Uterus (tissue), 2 donors: ENCODE measurements at regions not wholly inside any gene's neighbourhood (a gene's known extent, or its start where the extent isn't known, plus 50 kb on each side); places are given as distances from the start of the nearest gene placed in this dataset.

ENCODE experiments used
- POLR2A ChIP-seq, 2 donors: fragments of 450-650 bp; IDR thresholded peaks; one replicate each; pipeline ENCODE4 v1.6.1; 2016; ENCODE audit warnings: antibody characterized with exemption in 2 of 2, mild to moderate bottlenecking in 1 of 2, moderate library complexity in 1 of 2
- TF ChIP-seq, protein P1 (sequence below), 4 experiments: fragments of 200-600 bp in 2 of 4; fragments of 450-650 bp in 2 of 4; sonication (generic) in 2 of 4; IDR thresholded peaks; one replicate each; pipeline ENCODE4 v1.5.1; 2016 to 2019; ENCODE audit warnings: antibody characterized with exemption in 4 of 4, mild to moderate bottlenecking in 2 of 4, moderate library complexity in 1 of 4

DNA sequence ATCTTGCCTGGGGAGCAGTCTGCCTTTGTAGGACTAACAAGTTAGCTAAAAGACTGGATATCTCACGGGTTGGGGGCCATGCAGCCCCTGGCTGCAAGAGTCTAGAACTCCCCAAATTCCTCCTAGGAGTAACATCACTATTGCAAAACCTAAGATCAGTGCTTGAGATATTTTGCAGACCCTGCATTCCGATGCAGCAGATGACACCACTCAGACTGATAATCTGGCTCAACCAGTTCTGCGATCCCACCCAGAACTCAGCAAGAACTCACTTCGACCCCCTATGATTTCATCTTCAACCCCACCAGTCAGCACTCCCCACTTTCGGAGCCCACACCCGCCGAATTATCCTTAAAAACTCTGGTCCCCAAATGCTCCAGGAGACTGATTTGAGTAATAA is 834.0 kb downstream of the C4orf33 start:
- TF ChIP-seq, protein P1, sequence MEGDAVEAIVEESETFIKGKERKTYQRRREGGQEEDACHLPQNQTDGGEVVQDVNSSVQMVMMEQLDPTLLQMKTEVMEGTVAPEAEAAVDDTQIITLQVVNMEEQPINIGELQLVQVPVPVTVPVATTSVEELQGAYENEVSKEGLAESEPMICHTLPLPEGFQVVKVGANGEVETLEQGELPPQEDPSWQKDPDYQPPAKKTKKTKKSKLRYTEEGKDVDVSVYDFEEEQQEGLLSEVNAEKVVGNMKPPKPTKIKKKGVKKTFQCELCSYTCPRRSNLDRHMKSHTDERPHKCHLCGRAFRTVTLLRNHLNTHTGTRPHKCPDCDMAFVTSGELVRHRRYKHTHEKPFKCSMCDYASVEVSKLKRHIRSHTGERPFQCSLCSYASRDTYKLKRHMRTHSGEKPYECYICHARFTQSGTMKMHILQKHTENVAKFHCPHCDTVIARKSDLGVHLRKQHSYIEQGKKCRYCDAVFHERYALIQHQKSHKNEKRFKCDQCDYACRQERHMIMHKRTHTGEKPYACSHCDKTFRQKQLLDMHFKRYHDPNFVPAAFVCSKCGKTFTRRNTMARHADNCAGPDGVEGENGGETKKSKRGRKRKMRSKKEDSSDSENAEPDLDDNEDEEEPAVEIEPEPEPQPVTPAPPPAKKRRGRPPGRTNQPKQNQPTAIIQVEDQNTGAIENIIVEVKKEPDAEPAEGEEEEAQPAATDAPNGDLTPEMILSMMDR (IDR thresholded peaks at IDR 0.05), result no peak
- TF ChIP-seq POLR2A (IDR thresholded peaks at IDR 0.05), result no peak
